RWPE2 (cell line): ENCODE measurements at regions not wholly inside any gene's neighbourhood (a gene's known extent, or its start where the extent isn't known, plus 50 kb on each side); places are given as distances from the start of the nearest gene placed in this dataset.

Source experiments
- ATAC-seq: fragments of 200-7000 bp; cut with Tn5 transposase; 3 replicates; pipeline ENCODE4 v1.9.1; 2021; ENCODE audit warnings: low read depth
- DNase-seq: peaks from one replicate; pipeline ENCODE4 v3.0.0-alpha.2; 2020; ENCODE audit warnings: low spot score
- H3K27ac ChIP-seq: fragments of 450-650 bp; 2 replicates; pipeline ENCODE4 v1.5.1; 2017; ENCODE audit warnings: mild to moderate bottlenecking; ENCODE audit not compliant: poor library complexity, severe bottlenecking
- H3K27me3 ChIP-seq: fragments of 250-450 bp; sonication (Bioruptor Pico); 2 replicates; pipeline ENCODE4 v1.5.1; 2021; ENCODE audit warnings: mild to moderate bottlenecking, moderate library complexity; ENCODE audit not compliant: insufficient read depth, poor library complexity, severe bottlenecking
- H3K36me3 ChIP-seq: fragments of 250-450 bp; sonication (Bioruptor Pico); 2 replicates; pipeline ENCODE4 v1.5.1; 2020; ENCODE audit warnings: low read depth, mild to moderate bottlenecking, moderate library complexity
- H3K4me1 ChIP-seq: fragments of 250-450 bp; sonication (Bioruptor Pico); 2 replicates; pipeline ENCODE4 v1.5.1; 2021; ENCODE audit warnings: mild to moderate bottlenecking, moderate library complexity; ENCODE audit not compliant: insufficient read depth, poor library complexity, severe bottlenecking
- H3K4me3 ChIP-seq: fragments of 250-450 bp; sonication (Bioruptor Pico); 2 replicates; pipeline ENCODE4 v1.5.1; 2021; ENCODE audit warnings: mild to moderate bottlenecking, moderate library complexity; ENCODE audit not compliant: severe bottlenecking
- H3K9me3 ChIP-seq: fragments of 250-450 bp; sonication (Bioruptor Pico); 2 replicates; pipeline ENCODE4 v1.5.1; 2021; ENCODE audit warnings: mild to moderate bottlenecking, moderate library complexity; ENCODE audit not compliant: severe bottlenecking
- TF ChIP-seq, protein P1 (sequence below): fragments of 450-650 bp; IDR thresholded peaks from one replicate; pipeline ENCODE4 v1.5.1; 2017; ENCODE audit warnings: mild to moderate bottlenecking, moderate library complexity; ENCODE audit not compliant: poor library complexity, severe bottlenecking

DNA sequence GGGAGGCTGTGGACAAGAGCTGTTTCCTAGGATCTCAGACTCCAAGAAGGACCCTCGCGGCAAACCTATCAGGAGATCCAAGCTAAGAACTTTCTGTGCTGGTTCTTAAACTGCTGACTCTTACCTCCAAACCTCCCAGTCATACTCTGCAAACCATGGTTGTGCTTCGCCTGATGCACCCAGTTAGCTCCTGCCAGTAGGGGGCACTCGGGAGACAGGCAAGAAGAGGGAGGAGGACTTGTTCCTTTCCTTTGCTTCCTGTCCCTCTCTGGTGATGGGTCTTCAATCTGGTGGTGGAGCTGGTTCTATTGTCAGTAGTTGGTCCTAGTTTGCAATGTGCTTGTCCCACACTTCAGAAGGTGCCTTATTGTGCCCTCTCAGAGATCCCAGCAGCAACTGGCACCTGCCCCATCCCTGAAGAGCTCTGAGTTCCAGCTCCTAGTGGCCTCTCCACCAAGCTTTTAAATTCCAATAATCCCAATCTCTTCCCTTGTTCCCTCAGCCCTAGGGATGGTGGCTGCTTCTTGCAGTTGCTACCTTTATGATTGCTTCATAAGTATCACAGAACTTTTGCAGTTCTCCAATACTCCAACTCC lies 113.5 kb upstream of the RPL38 start:
- Histone ChIP-seq H3K9me3 (no peaks in the 10 kb centered on the region), H3K27me3 (peaks cover 27% of the 10 kb centered on the region), H3K36me3 (no peaks in the 10 kb centered on the region), H3K4me1 (no peaks in the 10 kb centered on the region), H3K4me3 (no peak overlapping the region), H3K27ac (no peak overlapping the region)
- ATAC-seq (no peak), DNase-seq (no peak)
- TF ChIP-seq, protein P1, sequence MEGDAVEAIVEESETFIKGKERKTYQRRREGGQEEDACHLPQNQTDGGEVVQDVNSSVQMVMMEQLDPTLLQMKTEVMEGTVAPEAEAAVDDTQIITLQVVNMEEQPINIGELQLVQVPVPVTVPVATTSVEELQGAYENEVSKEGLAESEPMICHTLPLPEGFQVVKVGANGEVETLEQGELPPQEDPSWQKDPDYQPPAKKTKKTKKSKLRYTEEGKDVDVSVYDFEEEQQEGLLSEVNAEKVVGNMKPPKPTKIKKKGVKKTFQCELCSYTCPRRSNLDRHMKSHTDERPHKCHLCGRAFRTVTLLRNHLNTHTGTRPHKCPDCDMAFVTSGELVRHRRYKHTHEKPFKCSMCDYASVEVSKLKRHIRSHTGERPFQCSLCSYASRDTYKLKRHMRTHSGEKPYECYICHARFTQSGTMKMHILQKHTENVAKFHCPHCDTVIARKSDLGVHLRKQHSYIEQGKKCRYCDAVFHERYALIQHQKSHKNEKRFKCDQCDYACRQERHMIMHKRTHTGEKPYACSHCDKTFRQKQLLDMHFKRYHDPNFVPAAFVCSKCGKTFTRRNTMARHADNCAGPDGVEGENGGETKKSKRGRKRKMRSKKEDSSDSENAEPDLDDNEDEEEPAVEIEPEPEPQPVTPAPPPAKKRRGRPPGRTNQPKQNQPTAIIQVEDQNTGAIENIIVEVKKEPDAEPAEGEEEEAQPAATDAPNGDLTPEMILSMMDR, result peak; percentile 29

DNA sequence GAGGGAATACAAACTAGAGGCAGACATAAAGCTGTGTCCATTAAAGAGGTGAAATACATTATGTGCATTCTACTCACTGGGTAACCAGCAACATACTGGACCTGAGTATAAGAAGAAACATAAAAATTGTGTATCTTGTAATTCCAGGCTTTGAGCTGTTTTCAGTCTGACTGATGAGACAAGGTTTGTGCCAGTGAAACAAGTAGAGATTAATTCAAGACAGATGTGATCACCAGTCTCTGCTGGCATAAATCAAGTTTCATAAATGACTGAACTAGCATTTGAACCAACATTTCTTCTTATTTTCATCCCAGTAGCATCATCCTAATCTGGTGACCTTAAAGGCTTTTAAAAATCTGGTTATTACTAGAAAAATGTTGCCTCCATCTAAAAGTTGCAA lies 108.8 kb upstream of the RPL38 start:
- peaks cover 21% of the 10 kb centered on the region for H3K27me3 ChIP-seq
- no peak overlapping the region for H3K4me3 ChIP-seq
- ATAC-seq, result no peak
- TF ChIP-seq, protein P1, result no peak
- DNase-seq, result no peak
- H3K27ac ChIP-seq, result no peak overlapping the region
- no peaks in the 10 kb centered on the region for H3K36me3 ChIP-seq
- H3K9me3 ChIP-seq, result no peaks in the 10 kb centered on the region
- H3K4me1 ChIP-seq, result no peaks in the 10 kb centered on the region

DNA sequence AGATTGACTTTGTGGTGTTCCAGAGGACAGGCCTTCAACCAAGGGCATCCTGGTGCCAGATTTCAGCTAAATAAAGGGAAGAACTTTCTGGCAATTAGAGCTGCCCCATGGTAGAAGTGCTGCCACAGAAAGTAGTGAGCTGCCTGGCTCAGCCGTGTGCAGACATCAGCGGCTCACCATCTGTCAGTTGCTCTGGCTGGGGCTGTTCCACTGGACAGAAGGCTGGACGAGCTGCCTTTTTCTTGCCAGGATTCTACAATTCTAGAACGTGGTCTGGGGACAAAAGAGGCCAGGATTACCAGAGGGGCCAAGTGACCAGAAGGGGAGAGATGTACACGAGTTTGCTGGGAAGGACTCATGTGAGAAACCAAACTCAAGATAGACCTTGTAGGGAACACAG lies 107.0 kb upstream of the RPL38 start:
- H3K36me3 ChIP-seq, result no peaks in the 10 kb centered on the region
- H3K27me3 ChIP-seq, result peaks cover 25% of the 10 kb centered on the region
- H3K4me1 ChIP-seq, result no peaks in the 10 kb centered on the region
- H3K4me3 ChIP-seq, result no peak overlapping the region
- H3K9me3 ChIP-seq, result no peaks in the 10 kb centered on the region
- no peak overlapping the region for H3K27ac ChIP-seq
- no peak for ATAC-seq
- TF ChIP-seq, protein P1, result no peak
- DNase-seq, result no peak

DNA sequence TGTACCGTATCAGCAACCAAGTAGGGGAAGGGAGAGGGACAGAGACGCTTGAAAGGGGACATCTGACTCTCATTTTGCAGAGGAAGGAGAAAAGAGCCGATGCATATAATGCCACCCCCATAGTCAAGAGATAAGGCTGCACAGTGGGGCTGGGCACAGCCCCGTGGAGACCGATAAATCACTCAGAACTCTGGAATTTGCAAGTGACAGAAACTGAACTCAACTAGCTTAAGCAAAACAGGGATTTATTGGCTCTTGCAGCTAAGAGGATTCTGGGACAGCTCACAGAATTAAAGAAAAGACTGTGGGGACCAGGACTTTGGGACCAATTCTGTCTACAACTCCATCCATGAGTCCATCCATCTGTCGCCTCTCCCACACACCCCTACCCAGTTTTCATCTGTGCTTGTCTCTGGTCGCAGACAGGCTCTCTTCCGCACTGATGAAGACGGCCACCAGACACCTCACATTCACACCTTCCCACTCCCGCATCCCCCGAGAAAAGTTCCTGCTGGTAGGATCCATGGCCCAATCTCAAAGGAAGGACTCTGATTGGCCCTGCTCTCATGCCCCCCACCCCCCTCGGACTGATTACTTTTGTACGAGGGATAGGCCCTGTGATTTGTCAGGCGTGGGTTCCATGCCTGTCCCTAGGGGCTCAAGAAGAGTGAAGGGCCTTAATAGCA lies 105.9 kb upstream of the RPL38 start:
- Histone ChIP-seq H3K4me3 (no peak overlapping the region), H3K36me3 (no peaks in the 10 kb centered on the region), H3K27me3 (peaks cover 34% of the 10 kb centered on the region), H3K9me3 (no peaks in the 10 kb centered on the region), H3K27ac (no peak overlapping the region), H3K4me1 (no peaks in the 10 kb centered on the region)
- DNase-seq, result no peak
- no peak for ATAC-seq
- TF ChIP-seq, protein P1, result no peak
